ENCODE measurements at regions not wholly inside any gene's neighbourhood (a gene's known extent, or its start where the extent isn't known, plus 50 kb on each side); places are given as distances from the start of the nearest gene placed in this dataset.

DNA sequence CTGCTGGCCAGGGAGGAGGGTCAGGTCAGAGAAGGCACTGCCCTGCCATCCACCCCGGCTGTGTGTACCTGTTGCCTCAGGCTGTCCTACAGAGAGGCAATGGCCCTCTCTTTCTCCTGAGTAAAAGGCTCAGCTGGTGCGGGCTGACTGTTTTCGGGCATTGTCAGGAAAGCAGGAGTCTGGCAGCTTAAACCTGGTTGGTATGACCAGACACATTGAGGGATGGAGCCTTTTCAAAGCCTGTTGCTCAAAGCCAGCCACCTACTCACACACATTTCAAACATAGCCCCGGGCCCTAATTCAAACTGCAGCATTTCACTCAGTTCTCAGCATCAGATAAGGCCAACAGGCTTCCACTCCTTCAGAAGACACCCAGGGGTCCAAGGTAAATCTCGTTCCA lies 61.8 kb upstream of the PDX1 start:
- TF ChIP-seq EZH2 (IDR thresholded peaks at IDR 0.05; ENCODE audit: borderline replicate concordance, low read depth, low read length, severe bottlenecking), result no peak
- TF ChIP-seq, protein P1, sequence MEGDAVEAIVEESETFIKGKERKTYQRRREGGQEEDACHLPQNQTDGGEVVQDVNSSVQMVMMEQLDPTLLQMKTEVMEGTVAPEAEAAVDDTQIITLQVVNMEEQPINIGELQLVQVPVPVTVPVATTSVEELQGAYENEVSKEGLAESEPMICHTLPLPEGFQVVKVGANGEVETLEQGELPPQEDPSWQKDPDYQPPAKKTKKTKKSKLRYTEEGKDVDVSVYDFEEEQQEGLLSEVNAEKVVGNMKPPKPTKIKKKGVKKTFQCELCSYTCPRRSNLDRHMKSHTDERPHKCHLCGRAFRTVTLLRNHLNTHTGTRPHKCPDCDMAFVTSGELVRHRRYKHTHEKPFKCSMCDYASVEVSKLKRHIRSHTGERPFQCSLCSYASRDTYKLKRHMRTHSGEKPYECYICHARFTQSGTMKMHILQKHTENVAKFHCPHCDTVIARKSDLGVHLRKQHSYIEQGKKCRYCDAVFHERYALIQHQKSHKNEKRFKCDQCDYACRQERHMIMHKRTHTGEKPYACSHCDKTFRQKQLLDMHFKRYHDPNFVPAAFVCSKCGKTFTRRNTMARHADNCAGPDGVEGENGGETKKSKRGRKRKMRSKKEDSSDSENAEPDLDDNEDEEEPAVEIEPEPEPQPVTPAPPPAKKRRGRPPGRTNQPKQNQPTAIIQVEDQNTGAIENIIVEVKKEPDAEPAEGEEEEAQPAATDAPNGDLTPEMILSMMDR (IDR thresholded peaks at IDR 0.05; ENCODE audit: borderline replicate concordance, extremely low read depth, low read length, poor library complexity, severe bottlenecking), result no peak
